NCI-H2081 treated with DMSO at 0.1 percent for 48 hours (cell line): ENCODE measurements at regions not wholly inside any gene's neighbourhood (a gene's known extent, or its start where the extent isn't known, plus 50 kb on each side); places are given as distances from the start of the nearest gene placed in this dataset.

ENCODE experiments used
- DNase-seq: peaks from one replicate; lab custom pipeline; 2025; lab: John Stamatoyannopoulos, UW

GRCh38 chr13:107034236-107034872, 466.4 kb upstream of the ARGLU1 start:
- no peak for DNase-seq

DNA sequence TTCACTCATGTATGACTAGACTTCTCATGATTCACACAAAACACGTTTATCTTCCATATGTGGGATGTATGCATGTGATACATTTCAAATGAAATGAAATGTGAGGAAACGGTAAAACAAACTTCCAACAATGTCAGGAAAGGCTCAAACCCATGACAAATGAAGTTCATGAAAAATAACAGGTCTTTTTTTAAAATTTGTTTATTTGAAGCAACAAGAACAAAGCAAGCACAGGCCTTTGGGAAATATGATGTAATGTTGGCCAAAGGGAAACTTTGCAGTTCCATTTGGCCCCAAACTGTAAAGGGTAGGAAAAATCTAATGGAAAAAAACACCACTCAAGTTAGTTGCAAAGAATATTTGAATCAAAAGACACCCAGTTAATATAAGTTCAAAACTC, 463.8 kb upstream of the ARGLU1 start:
- DNase-seq = no peak

- no peak for DNase-seq
Observed at GRCh38 chr13:107028751-107029150, 460.8 kb upstream of the ARGLU1 start.

DNA sequence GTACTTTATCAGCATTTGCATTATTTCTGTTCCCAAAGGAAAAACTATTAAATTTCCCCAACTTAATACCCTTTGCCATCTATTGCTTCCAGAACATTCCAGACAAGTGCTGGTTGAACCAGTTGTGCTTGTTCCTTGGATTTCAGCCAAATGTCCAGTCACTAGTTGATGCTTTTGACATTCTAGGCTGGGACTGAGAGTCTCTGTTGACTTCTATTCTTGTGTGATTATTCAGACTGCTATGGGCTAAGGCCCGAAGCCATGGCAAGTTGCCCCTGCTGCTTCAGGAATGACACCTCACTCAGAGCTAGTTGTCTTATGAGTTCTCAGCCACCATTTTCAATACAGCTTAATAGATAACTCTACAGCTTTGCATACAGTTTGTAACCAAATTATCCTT, 458.1 kb upstream of the ARGLU1 start:
- DNase-seq = no peak

GRCh38 chr13:107023335-107023734, 455.4 kb upstream of the ARGLU1 start:
- no peak for DNase-seq

GRCh38 chr13:107020393-107020792, 452.5 kb upstream of the ARGLU1 start:
- no peak for DNase-seq

GRCh38 chr13:107018285-107018684, 450.3 kb upstream of the ARGLU1 start:
- DNase-seq = no peak

GRCh38 chr13:107006661-107007060, 438.7 kb upstream of the ARGLU1 start:
- no peak for DNase-seq

GRCh38 chr13:107005577-107005976, 437.6 kb upstream of the ARGLU1 start:
- no peak for DNase-seq

DNA sequence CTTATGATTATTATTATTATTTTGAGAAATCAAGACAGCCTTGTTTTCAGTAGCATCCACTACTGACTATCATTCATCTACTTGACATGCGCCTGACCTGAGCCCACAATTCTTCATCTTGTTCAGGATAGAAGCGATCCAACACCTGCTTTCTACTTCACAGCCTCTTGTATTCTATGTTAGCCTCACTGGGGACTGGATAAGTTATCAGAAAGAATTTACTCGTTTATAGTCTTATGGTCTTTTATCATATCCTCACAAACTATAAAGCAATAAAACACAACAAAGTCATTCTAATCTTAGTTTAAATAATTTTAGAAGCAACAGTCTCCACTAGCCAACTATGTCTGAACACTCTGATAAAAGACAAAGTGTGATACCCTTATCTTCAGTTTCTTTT, 436.0 kb upstream of the ARGLU1 start:
- no peak for DNase-seq

DNA sequence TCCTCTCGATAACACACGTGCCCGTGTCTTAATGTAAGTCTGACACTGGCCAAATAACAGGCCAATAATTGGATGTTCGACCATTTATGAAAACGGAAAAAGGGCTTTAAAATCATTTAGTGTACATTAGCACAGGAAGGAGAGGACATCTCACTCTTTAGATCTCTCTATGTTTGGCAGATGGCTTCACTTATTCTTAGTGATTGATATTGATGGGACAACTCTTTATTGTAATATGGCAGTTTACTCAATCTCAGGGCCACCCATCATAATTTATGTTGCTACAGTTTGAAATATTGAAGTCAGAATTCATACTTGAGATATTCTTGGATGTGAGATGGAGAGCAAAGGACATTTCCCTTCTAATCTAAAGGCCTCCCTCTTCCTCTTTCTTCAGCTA, 430.7 kb upstream of the ARGLU1 start:
- no peak for DNase-seq

DNA sequence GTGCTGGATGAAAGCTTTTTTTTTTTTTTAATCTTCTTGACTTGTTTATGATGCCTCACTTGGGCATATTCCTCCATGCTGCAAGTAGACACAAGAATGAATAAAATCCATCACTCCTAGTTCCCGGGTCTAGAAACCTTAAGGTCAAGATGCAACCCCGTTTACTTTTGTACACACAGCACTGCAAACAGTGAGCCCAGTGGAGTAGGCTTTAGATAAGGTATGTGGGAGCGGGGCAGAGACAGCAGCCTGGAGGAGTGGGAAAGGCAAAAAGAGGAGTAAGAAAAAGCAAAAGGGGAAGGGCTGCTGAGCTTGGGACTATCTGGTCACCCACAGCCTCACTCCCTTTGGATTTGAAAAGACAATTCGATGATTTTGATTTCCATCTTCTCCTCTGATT, 429.8 kb upstream of the ARGLU1 start:
- no peak for DNase-seq

DNA sequence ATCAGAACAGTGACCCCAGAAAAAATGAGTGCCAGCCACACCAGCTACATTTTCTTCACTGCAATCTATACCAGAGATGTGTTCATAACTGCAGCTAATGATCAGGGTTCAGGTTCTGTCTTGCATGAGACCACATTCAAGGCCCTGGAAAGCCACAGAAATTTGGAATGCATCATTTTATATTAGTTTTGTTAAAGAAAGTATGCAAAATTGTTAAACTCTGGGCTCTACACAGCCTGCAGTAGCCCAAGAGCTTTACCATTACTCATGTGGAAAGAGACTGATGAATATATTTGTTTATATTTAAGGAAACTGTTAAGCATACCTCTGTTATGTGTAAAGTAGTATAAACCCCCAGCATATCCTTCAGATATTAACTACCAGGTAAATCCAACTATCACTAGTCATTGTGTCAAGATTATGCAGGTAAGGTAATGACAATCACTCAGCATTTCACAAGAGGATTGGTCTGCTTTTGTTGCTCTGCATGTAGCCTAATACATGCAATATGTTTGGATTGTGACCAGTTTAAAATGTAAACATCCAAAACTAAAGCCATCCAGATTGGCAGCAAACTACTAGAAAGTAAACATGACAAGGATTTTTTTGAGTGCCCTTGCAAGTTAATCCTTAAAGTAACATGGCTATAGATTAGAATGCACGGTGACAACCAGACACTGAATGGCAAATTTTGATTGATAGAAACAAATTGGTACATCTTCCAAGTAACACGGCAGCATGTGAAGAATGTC, 429.1 kb upstream of the ARGLU1 start:
- DNase-seq = no peak

GRCh38 chr13:106990594-106990993, 422.7 kb upstream of the ARGLU1 start:
- no peak for DNase-seq

DNA sequence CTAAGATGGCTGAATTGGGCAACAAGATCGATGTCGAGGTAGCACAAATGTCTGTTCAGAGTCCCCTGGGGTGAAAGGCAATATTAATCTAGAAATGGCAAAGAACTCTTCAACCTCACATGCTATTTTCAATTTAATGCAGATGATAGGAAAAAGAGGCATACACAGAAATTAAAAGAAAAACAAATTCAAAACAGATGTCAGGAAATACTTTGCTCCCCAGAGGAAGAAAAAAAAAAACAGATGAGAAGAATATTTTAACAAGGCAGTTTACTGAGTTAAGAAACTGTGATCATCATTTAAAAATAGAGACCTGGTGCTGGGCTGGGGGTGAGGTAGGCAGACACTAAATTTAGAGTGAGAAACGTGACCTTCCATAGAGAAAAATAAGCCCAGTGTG, 421.9 kb upstream of the ARGLU1 start:
- DNase-seq = no peak

DNA sequence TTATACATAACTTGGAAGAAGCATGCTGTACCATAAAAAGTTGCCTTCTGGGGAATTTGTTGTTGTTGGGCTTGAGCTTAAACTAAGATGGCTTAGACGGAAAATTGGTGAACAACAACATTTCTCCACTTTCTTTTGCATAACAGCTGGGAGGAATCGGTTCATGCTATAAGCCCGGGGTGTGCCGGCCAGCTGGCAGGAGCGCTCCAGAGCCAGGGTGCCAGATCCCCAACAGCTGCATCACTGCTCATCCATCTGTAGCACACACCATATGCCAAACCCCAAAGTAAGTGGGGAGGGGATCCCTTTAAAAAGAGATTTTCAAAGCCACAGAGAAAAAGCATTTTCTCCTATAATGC, 419.5 kb upstream of the ARGLU1 start:
- DNase-seq = no peak

DNA sequence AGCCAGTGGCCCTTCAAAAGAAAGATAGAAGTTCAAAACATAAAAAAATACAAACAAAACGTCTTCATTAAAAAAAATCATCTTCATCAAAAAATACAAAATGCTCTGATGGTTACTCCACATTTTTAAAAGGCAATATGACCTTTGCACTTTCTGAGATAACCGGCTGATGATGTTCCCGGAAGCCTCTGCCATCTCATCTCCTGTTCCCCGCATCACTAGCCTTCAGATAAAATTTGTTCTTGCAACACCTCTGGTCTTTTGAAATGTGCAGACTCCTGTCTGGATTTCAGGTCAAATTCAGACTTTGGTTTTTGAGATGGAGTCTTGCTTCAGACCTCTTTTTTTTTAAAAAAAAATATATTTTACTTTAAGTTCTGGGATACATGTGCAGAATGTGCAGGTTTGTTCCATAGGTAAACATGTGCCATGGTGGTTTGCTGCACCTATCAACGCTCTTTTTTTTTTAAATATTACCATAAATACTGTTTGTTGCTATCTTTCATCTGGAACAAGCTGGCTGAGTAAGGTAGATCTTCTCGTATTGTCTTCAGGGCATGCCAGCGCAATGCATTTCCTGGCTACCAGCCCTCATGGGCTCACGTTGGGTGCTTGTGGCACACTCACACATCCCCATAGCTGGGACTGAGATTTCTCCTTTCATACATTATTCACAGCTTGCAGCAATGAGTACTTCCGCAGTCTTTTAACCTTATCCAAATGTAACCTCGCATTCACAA, 418.9 kb upstream of the ARGLU1 start:
- DNase-seq = no peak

GRCh38 chr13:106986033-106986484, 418.1 kb upstream of the ARGLU1 start:
- DNase-seq = no peak

DNA sequence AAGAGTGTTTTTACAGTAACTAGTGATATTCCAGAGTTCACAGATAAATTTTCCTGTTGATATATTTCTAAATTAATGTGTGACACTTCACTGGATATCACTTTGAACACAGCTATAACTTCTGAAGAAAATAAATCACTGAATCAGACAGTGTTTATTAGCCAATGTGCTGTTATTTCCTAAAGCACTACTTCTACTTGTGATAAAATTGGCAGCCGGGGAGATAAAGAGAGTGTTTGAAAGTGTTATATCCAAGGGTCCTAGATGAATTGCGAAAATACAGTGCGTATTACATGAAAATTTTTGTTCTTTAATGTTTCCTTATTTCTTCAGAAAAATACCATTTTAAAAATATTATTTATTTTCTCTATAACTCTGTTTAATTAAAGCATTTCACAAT, 417.5 kb upstream of the ARGLU1 start:
- DNase-seq = no peak

GRCh38 chr13:106981051-106981450, 413.1 kb upstream of the ARGLU1 start:
- no peak for DNase-seq

GRCh38 chr13:106967391-106967790, 399.5 kb upstream of the ARGLU1 start:
- no peak for DNase-seq

DNA sequence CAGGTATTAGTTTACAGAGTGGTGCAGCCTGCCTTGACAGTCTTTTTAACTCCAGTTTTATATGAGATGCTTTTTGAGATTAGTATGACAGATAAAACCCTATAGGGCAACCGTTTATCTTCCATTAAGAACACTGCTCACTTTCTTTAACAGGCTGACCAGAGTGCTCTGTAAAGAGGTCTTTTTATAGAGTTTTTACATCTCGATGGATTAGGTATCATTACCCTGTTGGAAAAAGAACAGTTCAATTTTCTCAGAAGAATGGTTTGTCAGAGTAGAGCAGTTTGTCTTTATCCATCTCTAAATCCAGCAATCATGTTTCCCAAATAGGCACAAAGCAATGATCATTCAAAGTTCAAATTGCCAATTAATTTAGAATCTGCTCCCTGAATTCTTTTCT, 395.2 kb upstream of the ARGLU1 start:
- DNase-seq = no peak

DNA sequence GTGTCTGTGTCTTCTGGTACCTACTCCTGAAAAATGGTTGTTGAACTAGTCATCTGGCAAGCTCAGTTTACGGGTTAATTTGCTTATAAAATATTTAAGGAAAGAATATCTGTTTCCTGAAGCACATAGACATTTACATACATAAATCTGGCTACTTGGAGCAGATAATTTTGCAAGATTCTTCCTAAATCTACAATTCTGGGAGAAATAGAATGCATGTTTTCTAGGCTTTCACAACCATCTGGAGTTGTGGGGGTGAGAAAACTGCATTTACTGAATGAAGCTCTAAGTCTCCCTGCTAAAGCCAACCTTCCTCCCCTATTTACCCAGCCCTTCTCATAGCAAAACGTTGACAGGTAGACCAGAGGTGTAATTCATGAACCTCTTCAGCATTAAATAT, 393.7 kb upstream of the ARGLU1 start:
- DNase-seq = no peak
